Panc1 (cell line): ENCODE measurements at regions not wholly inside any gene's neighbourhood (a gene's known extent, or its start where the extent isn't known, plus 50 kb on each side); places are given as distances from the start of the nearest gene placed in this dataset.

Experiments
- ATAC-seq: fragments of 200-7000 bp; cut with Tn5 transposase; 2 replicates; pipeline ENCODE4 v1.9.1; 2020; ENCODE audit warnings: mild to moderate bottlenecking, moderate library complexity
- BruUV-seq: library from RNA; stranded (reverse); fragments of 400-500 nt; replicated peaks from 2 replicates; lab custom pipeline; 2021; lab: Mats Ljungman, UMichigan
- CTCF ChIA-PET: fragments of 300-600 bp; sonication (Branson Sonifier 250); formaldehyde crosslinking; loops from one replicate; lab custom pipeline; 2022; ENCODE audit warnings: antibody characterized with exemption; lab: Charles Lee
- POLR2A ChIA-PET: fragments of 300-600 bp; sonication (Branson Sonifier 250); formaldehyde crosslinking; loops from one replicate; lab custom pipeline; 2022; ENCODE audit warnings: antibody characterized with exemption; lab: Charles Lee
- DNase-seq: peaks from one replicate; pipeline ENCODE4 v3.0.0-alpha.2; 2010; ENCODE audit warnings: low read depth, low spot score
- H3K27ac ChIP-seq: 2 replicates; pipeline ENCODE4 v1.5.1; 2011; ENCODE audit warnings: mild to moderate bottlenecking, low read length, inconsistent platforms
- H3K27me3 ChIP-seq: fragments of 200-500 bp; sonication (Bioruptor generic); 2 replicates; pipeline ENCODE4 v1.6.0; 2014; ENCODE audit warnings: low read length, inconsistent platforms; ENCODE audit not compliant: control insufficient read depth, insufficient read depth
- H3K36me3 ChIP-seq: fragments of 200-500 bp; sonication (Bioruptor generic); 2 replicates; pipeline ENCODE4 v1.5.1; 2014; ENCODE audit warnings: inconsistent platforms, mild to moderate bottlenecking, low read length, moderate library complexity; ENCODE audit not compliant: control insufficient read depth, insufficient read depth
- H3K4me1 ChIP-seq: 2 replicates; pipeline ENCODE4 v1.5.1; 2011; ENCODE audit warnings: inconsistent platforms, mild to moderate bottlenecking, low read length, moderate library complexity; ENCODE audit not compliant: control insufficient read depth, insufficient read depth
- H3K4me3 ChIP-seq, 2 experiments: 2 replicates each; pipeline ENCODE4 v1.5.1; 2011 to 2012; ENCODE audit warnings: low read depth in 2 of 2, low read length in 2 of 2, mild to moderate bottlenecking in 2 of 2, inconsistent platforms in 1 of 2, moderate library complexity in 1 of 2
- H3K9me3 ChIP-seq: fragments of 200-500 bp; sonication (Bioruptor generic); 2 replicates; pipeline ENCODE4 v1.5.1; 2014; ENCODE audit warnings: low read depth, mild to moderate bottlenecking, inconsistent platforms, low read length, moderate library complexity; ENCODE audit not compliant: control insufficient read depth, insufficient read depth
- CTCF ChIP-seq: fragments of 450-650 bp; IDR thresholded peaks from 2 replicates; pipeline ENCODE4 v1.5.1; 2017; ENCODE audit warnings: mild to moderate bottlenecking
- POLR2AphosphoS5 ChIP-seq: IDR thresholded peaks from 2 replicates; pipeline ENCODE4 v1.6.1; 2012; ENCODE audit warnings: mild to moderate bottlenecking, low read depth, low read length, moderate library complexity
- SIN3A ChIP-seq: IDR thresholded peaks from 2 replicates; pipeline ENCODE4 v1.6.1; 2012; ENCODE audit warnings: low read depth, mild to moderate bottlenecking, low read length, moderate library complexity, borderline replicate concordance; ENCODE audit not compliant: insufficient read depth
- TCF7L2 ChIP-seq: IDR thresholded peaks from 2 replicates; pipeline ENCODE4 v1.6.1; 2011; ENCODE audit warnings: mild to moderate bottlenecking, low read depth, low read length, inconsistent platforms
- in situ Hi-C: cut with HindIII; loops from 2 replicates; pipeline ENCODE4 v1.10.0; 2016; ENCODE audit warnings: low sequenced_read_pairs, low pct_unique_long_range_greater_than_20kb
- intact Hi-C: fragments of 100-400 bp; cut with micrococcal nuclease; formaldehyde crosslinking; loops from one replicate; pipeline ENCODE4 v1.10.0; 2022; ENCODE audit not compliant: unreplicated experiment
- TF ChIP-seq, protein P1 (sequence below), 2 experiments: IDR thresholded peaks; 2 replicates each; pipeline ENCODE4 v1.6.1; 2011 to 2012; ENCODE audit warnings: low read depth in 2 of 2, control low read depth in 1 of 2, low read length in 1 of 2, mild to moderate bottlenecking in 1 of 2, moderate library complexity in 1 of 2; ENCODE audit not compliant: insufficient read depth in 1 of 2

- CTCF ChIA-PET = no interaction called here
- POLR2A ChIA-PET = no interaction called here
- no peak overlapping the region for H3K4me3 ChIP-seq
- no peak overlapping the region for H3K27ac ChIP-seq
- no TSS peak for BruUV-seq
- no peaks in the 10 kb centered on the region for H3K4me1 ChIP-seq
- intact Hi-C loops (no loop called here), in situ Hi-C loops (no loop called here)
- DNase-seq (no peak), ATAC-seq (no peak)
- H3K27me3 ChIP-seq = no peaks in the 10 kb centered on the region
- no peaks in the 10 kb centered on the region for H3K9me3 ChIP-seq
- no peaks in the 10 kb centered on the region for H3K36me3 ChIP-seq
- TF ChIP-seq, protein P1, sequence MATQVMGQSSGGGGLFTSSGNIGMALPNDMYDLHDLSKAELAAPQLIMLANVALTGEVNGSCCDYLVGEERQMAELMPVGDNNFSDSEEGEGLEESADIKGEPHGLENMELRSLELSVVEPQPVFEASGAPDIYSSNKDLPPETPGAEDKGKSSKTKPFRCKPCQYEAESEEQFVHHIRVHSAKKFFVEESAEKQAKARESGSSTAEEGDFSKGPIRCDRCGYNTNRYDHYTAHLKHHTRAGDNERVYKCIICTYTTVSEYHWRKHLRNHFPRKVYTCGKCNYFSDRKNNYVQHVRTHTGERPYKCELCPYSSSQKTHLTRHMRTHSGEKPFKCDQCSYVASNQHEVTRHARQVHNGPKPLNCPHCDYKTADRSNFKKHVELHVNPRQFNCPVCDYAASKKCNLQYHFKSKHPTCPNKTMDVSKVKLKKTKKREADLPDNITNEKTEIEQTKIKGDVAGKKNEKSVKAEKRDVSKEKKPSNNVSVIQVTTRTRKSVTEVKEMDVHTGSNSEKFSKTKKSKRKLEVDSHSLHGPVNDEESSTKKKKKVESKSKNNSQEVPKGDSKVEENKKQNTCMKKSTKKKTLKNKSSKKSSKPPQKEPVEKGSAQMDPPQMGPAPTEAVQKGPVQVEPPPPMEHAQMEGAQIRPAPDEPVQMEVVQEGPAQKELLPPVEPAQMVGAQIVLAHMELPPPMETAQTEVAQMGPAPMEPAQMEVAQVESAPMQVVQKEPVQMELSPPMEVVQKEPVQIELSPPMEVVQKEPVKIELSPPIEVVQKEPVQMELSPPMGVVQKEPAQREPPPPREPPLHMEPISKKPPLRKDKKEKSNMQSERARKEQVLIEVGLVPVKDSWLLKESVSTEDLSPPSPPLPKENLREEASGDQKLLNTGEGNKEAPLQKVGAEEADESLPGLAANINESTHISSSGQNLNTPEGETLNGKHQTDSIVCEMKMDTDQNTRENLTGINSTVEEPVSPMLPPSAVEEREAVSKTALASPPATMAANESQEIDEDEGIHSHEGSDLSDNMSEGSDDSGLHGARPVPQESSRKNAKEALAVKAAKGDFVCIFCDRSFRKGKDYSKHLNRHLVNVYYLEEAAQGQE (IDR thresholded peaks at IDR 0.05; ENCODE audit: insufficient read depth in 1 of 2, low read depth in 2 of 2, low read length in 1 of 2) = no peak
- TF ChIP-seq CTCF = no peak
- no peak for TF ChIP-seq TCF7L2
- TF ChIP-seq SIN3A = no peak
- TF ChIP-seq POLR2AphosphoS5 = no peak
Measured at GRCh38 chr4:94135701-94136100, 72.0 kb upstream of the SMARCAD1 start.

GRCh38 chr4:94139931-94140612 is 67.6 kb upstream of the SMARCAD1 start:
- ChIA-PET POLR2A (no interaction called here), CTCF (no interaction called here)
- H3K27me3 ChIP-seq = no peaks in the 10 kb centered on the region
- no peak overlapping the region for H3K4me3 ChIP-seq
- intact Hi-C loops = no loop called here
- in situ Hi-C loops = no loop called here
- no TSS peak for BruUV-seq
- no peak overlapping the region for H3K27ac ChIP-seq
- no peaks in the 10 kb centered on the region for H3K4me1 ChIP-seq
- DNase-seq = no peak
- H3K9me3 ChIP-seq = no peaks in the 10 kb centered on the region
- no peaks in the 10 kb centered on the region for H3K36me3 ChIP-seq
- TF ChIP-seq CTCF (no peak), SIN3A (no peak), POLR2AphosphoS5 (no peak), TCF7L2 (no peak)
- TF ChIP-seq, protein P1 (IDR thresholded peaks at IDR 0.05; ENCODE audit: insufficient read depth in 1 of 2, low read depth in 2 of 2, low read length in 1 of 2) = no peak
- no peak for ATAC-seq
